GM10266 (cell line): ENCODE measurements at regions not wholly inside any gene's neighbourhood (a gene's known extent, or its start where the extent isn't known, plus 50 kb on each side); places are given as distances from the start of the nearest gene placed in this dataset.

Source experiments
- DNase-seq: peaks from one replicate; pipeline ENCODE4 v3.0.0; 2012; ENCODE audit errors: extremely low spot score
- TF ChIP-seq, protein P1 (sequence below): IDR thresholded peaks from 2 replicates; pipeline ENCODE4 v1.5.1; 2012; ENCODE audit warnings: mild to moderate bottlenecking, low read depth; ENCODE audit not compliant: control insufficient read depth, insufficient read depth; ENCODE audit errors: missing control alignments

DNA sequence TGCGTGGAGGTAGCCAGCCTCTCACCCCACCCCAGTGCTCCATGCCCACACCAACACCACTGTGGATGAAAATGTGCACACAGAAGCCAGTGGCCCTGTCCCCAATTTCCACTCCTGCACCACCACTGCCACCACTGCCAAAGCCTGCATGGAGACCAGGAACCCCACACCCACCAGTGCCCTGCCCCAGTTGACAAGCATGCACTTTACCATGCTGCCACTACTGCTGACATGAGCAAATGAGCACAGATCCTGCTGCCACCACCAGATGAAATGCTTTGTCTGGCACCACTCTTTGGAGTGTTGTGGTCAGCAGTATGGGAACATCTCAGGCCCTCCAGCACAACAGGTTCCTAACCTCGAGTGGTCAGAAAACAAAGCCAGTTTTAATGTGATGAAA, 104.1 kb downstream of the ATXN7L3B start:
- no peak for DNase-seq
- TF ChIP-seq, protein P1, sequence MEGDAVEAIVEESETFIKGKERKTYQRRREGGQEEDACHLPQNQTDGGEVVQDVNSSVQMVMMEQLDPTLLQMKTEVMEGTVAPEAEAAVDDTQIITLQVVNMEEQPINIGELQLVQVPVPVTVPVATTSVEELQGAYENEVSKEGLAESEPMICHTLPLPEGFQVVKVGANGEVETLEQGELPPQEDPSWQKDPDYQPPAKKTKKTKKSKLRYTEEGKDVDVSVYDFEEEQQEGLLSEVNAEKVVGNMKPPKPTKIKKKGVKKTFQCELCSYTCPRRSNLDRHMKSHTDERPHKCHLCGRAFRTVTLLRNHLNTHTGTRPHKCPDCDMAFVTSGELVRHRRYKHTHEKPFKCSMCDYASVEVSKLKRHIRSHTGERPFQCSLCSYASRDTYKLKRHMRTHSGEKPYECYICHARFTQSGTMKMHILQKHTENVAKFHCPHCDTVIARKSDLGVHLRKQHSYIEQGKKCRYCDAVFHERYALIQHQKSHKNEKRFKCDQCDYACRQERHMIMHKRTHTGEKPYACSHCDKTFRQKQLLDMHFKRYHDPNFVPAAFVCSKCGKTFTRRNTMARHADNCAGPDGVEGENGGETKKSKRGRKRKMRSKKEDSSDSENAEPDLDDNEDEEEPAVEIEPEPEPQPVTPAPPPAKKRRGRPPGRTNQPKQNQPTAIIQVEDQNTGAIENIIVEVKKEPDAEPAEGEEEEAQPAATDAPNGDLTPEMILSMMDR = no peak

DNA sequence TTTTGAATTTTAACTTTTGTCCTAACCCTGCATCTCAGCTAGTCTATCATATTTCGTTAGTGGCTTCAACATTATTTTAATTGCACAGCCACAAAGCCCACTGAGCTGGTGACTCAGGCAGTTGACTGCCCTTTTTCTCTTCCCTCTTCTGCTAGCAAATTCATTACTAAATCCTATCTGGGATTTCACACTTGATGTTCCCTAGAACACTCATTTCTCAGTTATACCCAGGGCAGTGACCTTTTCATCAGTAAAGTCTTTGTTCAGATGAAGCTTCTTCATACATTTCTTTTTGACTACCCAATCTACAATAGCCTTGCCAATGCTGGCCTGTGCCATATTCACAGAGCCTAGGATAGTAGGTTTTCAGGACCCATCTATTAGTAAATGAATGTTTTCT, 107.0 kb downstream of the ATXN7L3B start:
- TF ChIP-seq, protein P1 = no peak
- DNase-seq = no peak

DNA sequence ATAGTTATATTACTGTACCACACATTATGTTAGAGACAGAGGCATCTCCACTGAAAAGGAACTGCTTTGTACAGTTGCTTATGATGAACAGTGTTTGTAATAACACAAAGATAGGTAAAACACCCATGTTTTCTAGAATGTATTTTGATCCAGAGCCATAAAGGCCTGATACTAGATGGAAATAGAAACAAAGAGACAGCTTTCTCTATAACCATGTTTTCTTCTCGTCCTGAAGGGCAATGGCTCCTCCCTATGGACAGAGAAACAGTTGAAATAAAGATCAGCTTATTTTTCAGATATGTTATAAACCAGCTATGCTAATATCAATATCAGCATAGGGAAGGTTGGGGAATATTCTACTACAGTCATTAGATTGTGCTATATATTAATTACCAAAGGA, 109.2 kb downstream of the ATXN7L3B start:
- TF ChIP-seq, protein P1 = no peak
- no peak for DNase-seq

DNA sequence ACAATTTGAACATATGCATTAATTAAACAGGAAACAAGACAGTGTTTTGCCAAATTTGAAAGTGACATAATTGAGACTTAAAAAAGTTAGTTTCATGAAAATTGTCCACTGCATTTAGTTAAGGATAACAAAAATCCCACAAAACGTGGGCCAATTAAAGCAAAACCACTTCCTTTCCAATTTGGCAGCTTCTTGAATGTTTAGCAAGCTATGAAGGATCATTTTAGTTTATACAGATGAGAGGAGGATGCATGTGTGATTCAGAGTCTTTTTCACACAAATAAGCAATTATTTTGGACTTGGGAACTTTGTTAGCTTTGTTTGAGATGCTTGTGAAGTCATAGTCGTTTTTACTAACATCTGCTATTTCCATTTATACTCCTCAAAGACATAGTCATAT, 109.6 kb downstream of the ATXN7L3B start:
- TF ChIP-seq, protein P1 = no peak
- DNase-seq = no peak

DNA sequence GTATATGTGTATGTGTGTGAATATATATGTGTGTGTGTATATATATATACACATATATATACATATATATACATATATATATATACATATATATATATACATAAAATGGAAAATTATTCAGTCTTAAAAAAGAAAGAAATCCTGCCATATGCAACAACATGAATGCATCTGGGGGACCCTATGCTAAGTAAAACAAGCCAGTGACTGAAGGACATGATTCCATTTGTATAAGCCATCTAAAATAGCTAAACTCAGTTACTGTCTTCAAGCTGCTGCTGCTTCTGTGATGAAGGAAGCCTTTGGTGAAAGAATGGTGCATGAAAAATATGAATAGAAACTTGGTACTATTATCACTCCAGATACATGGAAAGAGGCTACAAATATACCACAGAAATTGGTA, 118.6 kb downstream of the ATXN7L3B start:
- no peak for DNase-seq
- TF ChIP-seq, protein P1 = no peak

DNA sequence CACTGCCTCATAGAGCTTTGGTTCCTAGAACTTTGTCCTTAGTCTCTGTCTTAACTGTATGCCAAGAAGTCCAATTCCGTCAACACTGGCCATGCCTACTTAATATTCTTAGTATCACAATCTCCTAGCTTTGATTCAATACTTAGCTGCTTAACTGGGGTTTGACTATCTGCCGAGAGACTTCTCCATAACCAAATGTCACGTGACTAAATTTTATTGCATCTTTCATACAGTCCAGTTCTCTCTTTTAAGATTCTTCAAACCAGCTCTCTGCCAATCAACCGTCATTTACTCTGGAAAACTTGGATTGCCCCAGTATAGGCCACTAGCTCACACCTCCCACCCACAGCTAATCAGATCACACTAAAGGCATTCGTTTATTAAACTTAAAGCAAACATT, 122.8 kb downstream of the ATXN7L3B start:
- TF ChIP-seq, protein P1 = no peak
- DNase-seq = no peak

DNA sequence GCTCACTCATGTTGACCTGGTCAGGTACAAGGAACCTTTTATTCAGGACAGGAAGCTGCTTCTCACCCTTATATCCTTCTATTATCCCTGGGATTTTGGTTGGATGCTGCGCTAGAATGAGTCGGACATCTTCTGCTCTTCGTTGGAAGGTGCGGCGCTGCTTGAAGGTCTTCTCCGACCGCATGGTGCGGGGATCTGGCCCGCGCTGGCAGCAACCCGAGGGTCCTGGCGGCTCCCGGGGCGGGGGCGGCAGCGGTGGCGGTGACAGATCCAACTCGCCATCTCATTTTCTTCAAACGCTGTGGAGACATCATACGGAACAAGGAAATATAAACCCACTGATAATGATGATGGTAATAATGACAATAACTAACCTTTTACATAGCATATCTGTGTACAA, 126.3 kb downstream of the ATXN7L3B start:
- TF ChIP-seq, protein P1 = no peak
- no peak for DNase-seq
